ENCODE measurements at regions not wholly inside any gene's neighbourhood (a gene's known extent, or its start where the extent isn't known, plus 50 kb on each side); places are given as distances from the start of the nearest gene placed in this dataset.
"Not testable (repeated sequence)": the region's sequence is repeated elsewhere in the genome, so short reads cannot be mapped to it uniquely, and the experiment has no call there.

DNA sequence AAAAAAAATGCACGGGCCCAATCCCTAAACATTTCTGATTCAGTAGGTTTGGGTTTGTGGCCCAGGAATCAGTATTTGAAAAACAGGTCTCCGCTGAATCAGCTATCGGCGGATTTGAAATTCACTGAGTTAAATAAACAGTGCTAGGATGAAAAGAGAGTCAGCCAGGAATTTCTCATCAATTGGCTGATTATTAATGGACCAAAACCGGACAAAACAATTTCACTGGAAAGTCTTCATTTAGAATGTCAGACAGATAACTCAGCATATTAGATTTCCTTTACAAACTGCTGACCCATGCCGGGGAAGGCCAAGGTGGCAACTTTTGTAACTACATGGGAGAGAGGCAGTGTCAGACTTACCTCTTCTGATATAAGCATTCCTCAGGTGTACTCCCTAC lies 99.4 kb upstream of the LSM6 start:
- DNase-seq (ENCODE audit: low read depth in 4 of 4, low spot score in 3 of 4), result no peak

- DNase-seq (ENCODE audit: low read depth in 4 of 4, low spot score in 3 of 4), result no peak
These were observed 102.0 kb upstream of the LSM6 start for GRCh38 chr4:146073517-146073916.

GRCh38 chr4:146072376-146072775 lies 103.1 kb upstream of the LSM6 start:
- no peak for DNase-seq (ENCODE audit: low read depth in 4 of 4, low spot score in 3 of 4)

GRCh38 chr4:146071390-146071789 lies 104.1 kb upstream of the LSM6 start:
- DNase-seq (ENCODE audit: low read depth in 4 of 4, low spot score in 3 of 4), result no peak

- no peak for DNase-seq (ENCODE audit: low read depth in 4 of 4, low spot score in 3 of 4)
These were observed 112.4 kb upstream of the LSM6 start for GRCh38 chr4:146063143-146063542.

DNA sequence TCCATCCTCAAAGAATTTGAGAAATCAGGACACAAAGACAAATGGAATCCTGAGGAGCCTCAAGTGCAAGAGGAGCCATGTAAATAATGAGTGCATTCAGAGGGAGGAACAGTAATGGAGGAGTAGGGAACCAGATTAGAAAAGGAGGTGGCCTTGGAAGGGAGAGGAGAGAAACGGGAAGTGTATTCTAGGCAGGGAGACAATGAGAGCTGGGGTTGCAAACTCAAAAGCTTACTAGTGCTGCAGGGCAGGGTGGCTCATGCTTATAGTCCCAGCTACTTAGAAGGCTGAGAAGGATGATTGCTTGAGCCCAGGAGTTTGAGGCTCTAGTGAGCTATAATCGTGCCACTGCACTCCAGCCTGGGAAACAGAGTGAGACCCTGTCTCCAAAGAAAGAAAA lies 113.2 kb upstream of the LSM6 start:
- DNase-seq (ENCODE audit: low read depth in 4 of 4, low spot score in 3 of 4), result no peak

GRCh38 chr4:146061610-146062334 lies 113.7 kb upstream of the LSM6 start:
- no peak for DNase-seq (ENCODE audit: low read depth in 4 of 4, low spot score in 3 of 4)

- DNase-seq (ENCODE audit: low read depth in 4 of 4, low spot score in 3 of 4), result no peak
These were observed 115.7 kb upstream of the LSM6 start for GRCh38 chr4:146059865-146060264.

GRCh38 chr4:146059151-146059550 lies 116.4 kb upstream of the LSM6 start:
- no peak for DNase-seq (ENCODE audit: low read depth in 4 of 4, low spot score in 3 of 4)

DNA sequence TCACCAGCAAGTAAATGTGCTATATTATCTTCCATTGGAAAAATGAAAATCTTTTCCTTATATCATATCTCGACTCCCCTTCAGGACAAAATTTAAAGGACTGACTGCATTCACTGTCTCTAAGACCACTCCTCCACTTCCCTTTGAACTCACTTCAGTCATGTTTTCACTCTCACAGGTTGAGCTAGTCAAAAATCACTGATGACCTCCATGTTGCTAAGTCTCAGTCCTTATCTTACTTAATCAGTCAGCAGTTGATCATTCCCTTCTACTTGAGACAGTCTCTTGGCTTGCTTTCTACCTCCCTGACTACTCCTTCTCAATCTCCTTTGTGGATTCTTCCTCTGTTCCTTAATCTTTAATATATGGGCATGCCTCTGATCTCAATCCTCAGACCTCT lies 117.0 kb upstream of the LSM6 start:
- no peak for DNase-seq (ENCODE audit: low read depth in 4 of 4, low spot score in 3 of 4)

GRCh38 chr4:146054676-146055075 lies 116.1 kb upstream of the ZNF827 start:
- DNase-seq (ENCODE audit: low read depth in 4 of 4, low spot score in 3 of 4), result no peak

GRCh38 chr4:146053891-146054290 lies 115.3 kb upstream of the ZNF827 start:
- no peak for DNase-seq (ENCODE audit: low read depth in 4 of 4, low spot score in 3 of 4)

GRCh38 chr4:146051728-146052391 lies 113.2 kb upstream of the ZNF827 start:
- DNase-seq (ENCODE audit: low read depth in 4 of 4, low spot score in 3 of 4), result no peak

GRCh38 chr4:146051223-146051622 lies 112.6 kb upstream of the ZNF827 start:
- DNase-seq (ENCODE audit: low read depth in 4 of 4, low spot score in 3 of 4), result no peak

GRCh38 chr4:146049802-146050201 lies 111.2 kb upstream of the ZNF827 start:
- DNase-seq (ENCODE audit: low read depth in 4 of 4, low spot score in 3 of 4), result no peak

DNA sequence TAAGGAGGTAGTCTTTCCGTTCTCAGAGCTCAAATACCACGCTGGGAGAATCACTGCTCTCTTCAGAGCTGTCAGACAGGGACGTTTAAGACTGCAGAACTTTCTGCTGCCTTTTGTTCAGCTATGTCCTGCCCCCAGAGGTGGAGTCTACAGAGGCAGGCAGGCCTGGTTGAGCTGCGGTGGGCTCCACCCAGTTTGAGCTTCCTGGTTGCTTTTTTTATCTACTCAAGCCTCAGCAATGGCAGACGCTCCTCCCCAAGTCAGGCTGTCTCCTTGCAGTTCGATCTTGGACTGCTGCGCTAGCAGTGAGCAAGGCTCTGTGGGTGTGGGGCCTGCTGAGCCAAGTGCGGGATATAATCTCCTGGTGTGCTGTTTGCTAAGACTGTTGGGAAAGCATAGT lies 109.1 kb upstream of the ZNF827 start:
- not testable (repeated sequence) for DNase-seq (ENCODE audit: low read depth in 4 of 4, low spot score in 3 of 4)

- no peak for DNase-seq (ENCODE audit: low read depth in 4 of 4, low spot score in 3 of 4)
These were observed 102.7 kb upstream of the ZNF827 start for GRCh38 chr4:146041139-146042004.

DNA sequence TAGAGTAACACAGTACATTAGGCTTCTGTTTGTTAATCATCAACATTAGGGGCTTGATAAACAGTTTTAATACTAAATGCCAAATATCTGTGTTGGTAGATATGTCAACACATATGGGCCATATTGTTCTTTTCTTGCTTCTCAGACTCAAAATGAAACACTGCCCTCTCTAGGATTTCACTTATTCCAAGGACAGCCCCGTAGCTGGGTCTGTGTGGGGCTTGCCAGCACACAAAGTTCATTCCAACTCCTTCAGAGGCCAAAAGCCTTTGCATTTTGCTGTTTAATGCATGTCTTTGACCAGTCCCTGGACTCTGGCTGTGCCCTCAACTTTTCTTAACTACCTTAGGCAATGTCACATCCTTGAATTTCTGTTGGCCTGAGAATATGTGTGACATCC lies 102.0 kb upstream of the ZNF827 start:
- DNase-seq (ENCODE audit: low read depth in 4 of 4, low spot score in 3 of 4), result no peak

DNA sequence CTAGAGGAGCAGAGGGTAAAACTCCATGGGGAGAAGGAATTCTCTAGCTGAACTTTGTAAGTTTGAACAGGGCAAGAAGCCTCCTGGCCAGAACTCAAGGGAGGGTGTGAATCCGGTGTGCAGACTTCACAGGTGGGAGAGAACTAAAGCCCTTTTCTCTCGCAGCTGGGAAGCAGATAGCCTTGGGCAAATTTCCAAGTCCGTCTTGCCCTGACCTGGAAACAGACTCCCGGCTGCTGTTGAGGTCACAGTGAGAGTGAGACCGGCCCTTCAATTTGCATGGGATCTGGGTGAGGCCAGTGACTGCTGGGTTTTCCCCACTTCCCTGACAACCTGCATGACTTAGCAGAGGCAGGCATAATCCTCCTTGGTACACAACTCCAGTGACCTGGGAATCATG lies 94.5 kb upstream of the ZNF827 start:
- no peak for DNase-seq (ENCODE audit: low read depth in 4 of 4, low spot score in 3 of 4)

DNA sequence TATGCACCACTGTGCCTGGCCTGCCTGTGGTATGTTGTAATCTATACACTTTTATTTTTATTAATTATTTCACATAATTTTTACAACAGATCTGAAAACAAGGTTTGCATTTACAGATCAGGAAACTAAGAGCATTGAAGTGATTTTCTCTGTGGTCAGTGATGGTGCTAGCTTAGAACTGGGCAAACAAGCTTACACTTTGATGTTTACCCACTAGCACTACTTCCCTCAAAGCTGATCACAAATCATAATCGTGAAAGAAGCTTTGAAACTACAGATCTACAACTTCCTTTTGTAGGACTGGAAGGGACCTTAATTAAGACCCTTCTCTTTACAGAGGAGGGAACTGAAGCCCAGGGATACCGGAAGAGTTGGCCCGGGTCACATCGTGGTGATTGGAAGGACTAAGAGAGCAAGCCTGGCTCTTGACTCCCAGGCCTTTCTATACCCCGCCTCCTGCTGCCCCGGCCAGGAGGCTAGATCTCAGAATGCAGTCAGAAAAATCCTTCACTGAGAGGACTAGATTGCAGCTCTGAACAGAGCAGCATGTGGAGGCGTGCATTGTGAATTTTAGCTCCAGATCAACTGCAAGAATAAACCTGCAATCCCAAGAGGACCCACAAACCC lies 93.7 kb upstream of the ZNF827 start:
- no peak for DNase-seq (ENCODE audit: low read depth in 4 of 4, low spot score in 3 of 4)
